ENCODE measurements at regions not wholly inside any gene's neighbourhood (a gene's known extent, or its start where the extent isn't known, plus 50 kb on each side); places are given as distances from the start of the nearest gene placed in this dataset.
"Not testable (repeated sequence)": the region's sequence is repeated elsewhere in the genome, so short reads cannot be mapped to it uniquely, and the experiment has no call there.

GRCh38 chr6:4412077-4412476 is 276.7 kb upstream of the ECI2 start:
- no peak overlapping the region for H3K4me2 ChIP-seq (ENCODE audit: low read length)
- no peaks in the 10 kb centered on the region for H3K9me3 ChIP-seq (ENCODE audit: low read length)
- H4K20me1 ChIP-seq (ENCODE audit: insufficient read depth, low read length), result no peaks in the 10 kb centered on the region
- no peak overlapping the region for H3K27ac ChIP-seq (ENCODE audit: low read depth, low read length, poor library complexity, severe bottlenecking)
- no peaks in the 10 kb centered on the region for H3K27me3 ChIP-seq (ENCODE audit: insufficient read depth, low read length)
- TF ChIP-seq, protein P1, sequence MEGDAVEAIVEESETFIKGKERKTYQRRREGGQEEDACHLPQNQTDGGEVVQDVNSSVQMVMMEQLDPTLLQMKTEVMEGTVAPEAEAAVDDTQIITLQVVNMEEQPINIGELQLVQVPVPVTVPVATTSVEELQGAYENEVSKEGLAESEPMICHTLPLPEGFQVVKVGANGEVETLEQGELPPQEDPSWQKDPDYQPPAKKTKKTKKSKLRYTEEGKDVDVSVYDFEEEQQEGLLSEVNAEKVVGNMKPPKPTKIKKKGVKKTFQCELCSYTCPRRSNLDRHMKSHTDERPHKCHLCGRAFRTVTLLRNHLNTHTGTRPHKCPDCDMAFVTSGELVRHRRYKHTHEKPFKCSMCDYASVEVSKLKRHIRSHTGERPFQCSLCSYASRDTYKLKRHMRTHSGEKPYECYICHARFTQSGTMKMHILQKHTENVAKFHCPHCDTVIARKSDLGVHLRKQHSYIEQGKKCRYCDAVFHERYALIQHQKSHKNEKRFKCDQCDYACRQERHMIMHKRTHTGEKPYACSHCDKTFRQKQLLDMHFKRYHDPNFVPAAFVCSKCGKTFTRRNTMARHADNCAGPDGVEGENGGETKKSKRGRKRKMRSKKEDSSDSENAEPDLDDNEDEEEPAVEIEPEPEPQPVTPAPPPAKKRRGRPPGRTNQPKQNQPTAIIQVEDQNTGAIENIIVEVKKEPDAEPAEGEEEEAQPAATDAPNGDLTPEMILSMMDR (IDR thresholded peaks at IDR 0.05; ENCODE audit: low read length), result no peak
- no peak for TF ChIP-seq EZH2 (IDR thresholded peaks at IDR 0.05; ENCODE audit: borderline replicate concordance, low read length)
- no peaks in the 10 kb centered on the region for H3K9me2 ChIP-seq (ENCODE audit: low read depth, low read length)
- H2AFZ ChIP-seq (ENCODE audit: low read length), result no peak overlapping the region
- no peak overlapping the region for H3K4me3 ChIP-seq (ENCODE audit: low read depth, low read length, poor library complexity, severe bottlenecking)
- H3K9ac ChIP-seq (ENCODE audit: low read length), result no peak overlapping the region
- H3K36me3 ChIP-seq (ENCODE audit: insufficient read depth, low read length), result no peaks in the 10 kb centered on the region
- no peaks in the 10 kb centered on the region for H3F3A ChIP-seq (ENCODE audit: insufficient read depth, low read length)
- H3K79me2 ChIP-seq (ENCODE audit: insufficient read depth, low read length), result no peaks in the 10 kb centered on the region
- H3K4me1 ChIP-seq (ENCODE audit: insufficient read depth, low read length, severe bottlenecking), result peaks cover 5% of the 10 kb centered on the region

GRCh38 chr6:4407710-4408109 is 272.3 kb upstream of the ECI2 start:
- not testable (repeated sequence) for H3K9me3 ChIP-seq (ENCODE audit: low read length); H3K27me3 ChIP-seq (ENCODE audit: insufficient read depth, low read length); H3K36me3 ChIP-seq (ENCODE audit: insufficient read depth, low read length); H3K4me3 ChIP-seq (ENCODE audit: low read depth, low read length, poor library complexity, severe bottlenecking); H2AFZ ChIP-seq (ENCODE audit: low read length); H3K79me2 ChIP-seq (ENCODE audit: insufficient read depth, low read length); H3K4me1 ChIP-seq (ENCODE audit: insufficient read depth, low read length, severe bottlenecking); H3F3A ChIP-seq (ENCODE audit: insufficient read depth, low read length); H3K9me2 ChIP-seq (ENCODE audit: low read depth, low read length); H4K20me1 ChIP-seq (ENCODE audit: insufficient read depth, low read length); H3K9ac ChIP-seq (ENCODE audit: low read length); H3K4me2 ChIP-seq (ENCODE audit: low read length)
- peak overlapping the region; percentile 28 for H3K27ac ChIP-seq (ENCODE audit: low read depth, low read length, poor library complexity, severe bottlenecking)

DNA sequence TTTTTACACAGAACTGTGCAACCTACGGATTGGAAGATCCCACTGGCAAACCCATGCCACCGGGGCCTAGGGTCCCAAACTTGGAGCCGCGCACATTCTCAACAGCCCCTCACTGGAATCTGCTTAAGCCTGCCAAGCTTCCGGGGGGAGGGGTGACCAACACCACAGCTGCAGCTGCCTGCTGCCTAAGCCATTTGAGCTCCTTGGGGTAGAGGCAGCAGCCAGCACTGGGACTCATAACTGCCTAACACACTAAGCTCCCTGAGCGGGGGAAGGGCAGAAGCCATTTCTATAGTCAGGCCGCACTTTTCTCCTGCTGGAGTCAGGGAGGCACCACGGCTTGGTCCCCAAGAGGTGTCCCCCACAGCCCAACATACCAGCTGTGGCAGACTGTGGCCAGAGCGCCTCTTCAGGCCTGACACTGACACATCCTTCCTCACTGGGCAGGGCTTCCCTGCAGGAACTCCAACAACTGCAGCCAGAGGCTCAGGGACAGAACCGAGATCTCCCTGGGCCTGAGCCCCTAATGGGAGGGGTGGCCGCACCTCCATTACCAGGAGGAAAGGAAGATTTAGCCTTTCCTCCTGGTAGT is 270.3 kb upstream of the ECI2 start:
- H3K36me3 ChIP-seq (ENCODE audit: insufficient read depth, low read length), result no peaks in the 10 kb centered on the region
- peaks cover 4% of the 10 kb centered on the region; the same call in 1 of the 2 replicates for H3K9me3 ChIP-seq (ENCODE audit: low read length)
- H2AFZ ChIP-seq (ENCODE audit: low read length), result no peak overlapping the region
- H3K4me3 ChIP-seq (ENCODE audit: low read depth, low read length, poor library complexity, severe bottlenecking), result no peak overlapping the region
- no peak overlapping the region for H3K27ac ChIP-seq (ENCODE audit: low read depth, low read length, poor library complexity, severe bottlenecking)
- no peaks in the 10 kb centered on the region for H3K9me2 ChIP-seq (ENCODE audit: low read depth, low read length)
- no peaks in the 10 kb centered on the region; the same call in 1 of the 2 replicates for H3K27me3 ChIP-seq (ENCODE audit: insufficient read depth, low read length)
- H3K4me2 ChIP-seq (ENCODE audit: low read length), result no peak overlapping the region
- H3K79me2 ChIP-seq (ENCODE audit: insufficient read depth, low read length), result no peaks in the 10 kb centered on the region
- no peak for TF ChIP-seq EZH2 (IDR thresholded peaks at IDR 0.05; ENCODE audit: borderline replicate concordance, low read length)
- TF ChIP-seq, protein P1 (IDR thresholded peaks at IDR 0.05; ENCODE audit: low read length), result no peak
- peaks cover 5% of the 10 kb centered on the region for H3K4me1 ChIP-seq (ENCODE audit: insufficient read depth, low read length, severe bottlenecking)
- H4K20me1 ChIP-seq (ENCODE audit: insufficient read depth, low read length), result no peaks in the 10 kb centered on the region
- H3K9ac ChIP-seq (ENCODE audit: low read length), result no peak overlapping the region
- H3F3A ChIP-seq (ENCODE audit: insufficient read depth, low read length), result no peaks in the 10 kb centered on the region

- Histone ChIP-seq H4K20me1 (ENCODE audit: insufficient read depth, low read length) (no peaks in the 10 kb centered on the region), H3K9me3 (ENCODE audit: low read length) (peaks cover 4% of the 10 kb centered on the region; the same call in 1 of the 2 replicates), H3K4me1 (ENCODE audit: insufficient read depth, low read length, severe bottlenecking) (peaks cover 5% of the 10 kb centered on the region), H3K27me3 (ENCODE audit: insufficient read depth, low read length) (no peaks in the 10 kb centered on the region; the same call in 1 of the 2 replicates), H3K27ac (ENCODE audit: low read depth, low read length, poor library complexity, severe bottlenecking) (no peak overlapping the region), H3K9ac (ENCODE audit: low read length) (no peak overlapping the region), H3F3A (ENCODE audit: insufficient read depth, low read length) (no peaks in the 10 kb centered on the region), H3K79me2 (ENCODE audit: insufficient read depth, low read length) (no peaks in the 10 kb centered on the region), H3K4me2 (ENCODE audit: low read length) (no peak overlapping the region), H3K4me3 (ENCODE audit: low read depth, low read length, poor library complexity, severe bottlenecking) (no peak overlapping the region), H3K36me3 (ENCODE audit: insufficient read depth, low read length) (no peaks in the 10 kb centered on the region), H3K9me2 (ENCODE audit: low read depth, low read length) (no peaks in the 10 kb centered on the region), H2AFZ (ENCODE audit: low read length) (no peak overlapping the region)
- TF ChIP-seq, protein P1 (IDR thresholded peaks at IDR 0.05; ENCODE audit: low read length), result no peak
- no peak for TF ChIP-seq EZH2 (IDR thresholded peaks at IDR 0.05; ENCODE audit: borderline replicate concordance, low read length)
Measured at GRCh38 chr6:4404415-4404814, 269.0 kb upstream of the ECI2 start.

Data from OCI-LY1 (cell line).